Neuronal stem cell (in vitro differentiated cells): ENCODE measurements at regions not wholly inside any gene's neighbourhood (a gene's known extent, or its start where the extent isn't known, plus 50 kb on each side); places are given as distances from the start of the nearest gene placed in this dataset.

Source experiments
- DNase-seq: peaks from one replicate; pipeline ENCODE4 v3.0.0-alpha.2; 2013; ENCODE audit warnings: low spot score
- H2AFZ ChIP-seq: one replicate; pipeline ENCODE4 v1.6.1; 2013; ENCODE audit warnings: mild to moderate bottlenecking, low read length, inconsistent platforms
- H2AK5ac ChIP-seq: 2 replicates; pipeline ENCODE4 v1.6.1; 2013; ENCODE audit warnings: low read depth, mild to moderate bottlenecking, inconsistent platforms, low read length, moderate library complexity, mixed read lengths
- H2BK120ac ChIP-seq: 2 replicates; pipeline ENCODE4 v1.6.1; 2013; ENCODE audit warnings: low read depth, mild to moderate bottlenecking, inconsistent platforms, low read length, moderate library complexity, mixed read lengths
- H2BK12ac ChIP-seq: one replicate; pipeline ENCODE4 v1.6.1; 2013; ENCODE audit warnings: low read length, inconsistent platforms
- H2BK15ac ChIP-seq: 2 replicates; pipeline ENCODE4 v1.6.1; 2013; ENCODE audit warnings: mild to moderate bottlenecking, low read length, inconsistent platforms, mixed read lengths
- H2BK5ac ChIP-seq: one replicate; pipeline ENCODE4 v1.6.1; 2013; ENCODE audit warnings: inconsistent platforms, mild to moderate bottlenecking, low read length, moderate library complexity
- H3K14ac ChIP-seq: one replicate; pipeline ENCODE4 v1.6.1; 2013; ENCODE audit warnings: low read length, inconsistent platforms
- H3K18ac ChIP-seq: 2 replicates; pipeline ENCODE4 v1.6.1; 2013; ENCODE audit warnings: low read length, inconsistent platforms
- H3K23ac ChIP-seq: 2 replicates; pipeline ENCODE4 v1.6.1; 2013; ENCODE audit warnings: low read depth, mild to moderate bottlenecking, mixed read lengths, low read length, inconsistent platforms; ENCODE audit not compliant: poor library complexity
- H3K27ac ChIP-seq: replicated peaks from 3 replicates; pipeline ENCODE4 v1.5.1; 2013; ENCODE audit warnings: low read length, inconsistent platforms
- H3K27me3 ChIP-seq, 3 experiments: 2 replicates each; pipeline ENCODE4 v1.6.1; 2013; ENCODE audit warnings: low read length in 3 of 3, mild to moderate bottlenecking in 2 of 3, inconsistent platforms in 1 of 3, low read depth in 1 of 3, mixed read lengths in 1 of 3, moderate library complexity in 1 of 3; ENCODE audit not compliant: control insufficient read depth in 3 of 3, insufficient read depth in 3 of 3
- H3K36me3 ChIP-seq, 2 donors: replicated peaks in 1 of 2; 2 replicates each; pipeline ENCODE4 v1.6.1; 2013; ENCODE audit warnings: low read length in 2 of 2; ENCODE audit not compliant: control insufficient read depth in 2 of 2, insufficient read depth in 2 of 2
- H3K4ac ChIP-seq: 2 replicates; pipeline ENCODE4 v1.6.1; 2013; ENCODE audit warnings: inconsistent platforms, mild to moderate bottlenecking, low read length, moderate library complexity
- H3K4me1 ChIP-seq, 2 donors: 1 replicate in 1 of 2; 2 replicates in 1 of 2; pipeline ENCODE4 v1.6.1; 2013; ENCODE audit warnings: low read length in 2 of 2, low read depth in 1 of 2; ENCODE audit not compliant: control insufficient read depth in 2 of 2, insufficient read depth in 1 of 2
- H3K4me2 ChIP-seq: one replicate; pipeline ENCODE4 v1.6.1; 2013; ENCODE audit warnings: mild to moderate bottlenecking, low read length, inconsistent platforms; ENCODE audit not compliant: insufficient read depth, poor library complexity, severe bottlenecking
- H3K4me3 ChIP-seq, 2 donors: 2 replicates each; pipeline ENCODE4 v1.5.1; 2013; ENCODE audit warnings: low read length in 2 of 2, mild to moderate bottlenecking in 2 of 2, inconsistent platforms in 1 of 2, moderate library complexity in 1 of 2
- H3K79me1 ChIP-seq: one replicate; pipeline ENCODE4 v1.6.1; 2013; ENCODE audit warnings: low read depth, mild to moderate bottlenecking, inconsistent platforms, low read length, moderate library complexity
- H3K9ac ChIP-seq: one replicate; pipeline ENCODE4 v1.6.1; 2013; ENCODE audit warnings: mild to moderate bottlenecking, low read depth, low read length, inconsistent platforms; ENCODE audit not compliant: poor library complexity
- H3K9me3 ChIP-seq, 2 donors: replicated peaks in 1 of 2; 2 replicates each; pipeline versions ENCODE3 to v1.6.1; 2013; ENCODE audit warnings: low read length in 2 of 2, mild to moderate bottlenecking in 2 of 2, inconsistent platforms in 1 of 2, low read depth in 1 of 2, mixed read lengths in 1 of 2, moderate library complexity in 1 of 2; ENCODE audit not compliant: control insufficient read depth in 2 of 2, insufficient read depth in 1 of 2
- H4K8ac ChIP-seq: one replicate; pipeline ENCODE4 v1.6.1; 2013; ENCODE audit warnings: low read depth, mild to moderate bottlenecking, inconsistent platforms, low read length, moderate library complexity
- H4K91ac ChIP-seq: one replicate; pipeline ENCODE4 v1.6.1; 2013; ENCODE audit warnings: low read length, low read depth, mild to moderate bottlenecking, inconsistent platforms; ENCODE audit not compliant: poor library complexity
- WGBS, 2 donors: extraction: QIAGEN DNeasy Blood & Tissue Kit; methylation state at CpG; one replicate each; pipeline ENCODE4 v1.1.7; 2013; ENCODE audit warnings: missing lambda C conversion rate in 2 of 2, mixed read lengths in 1 of 2; ENCODE audit not compliant: insufficient read length in 2 of 2, insufficient replicate concordance in 1 of 2; ENCODE audit errors: extremely low coverage in 2 of 2; 5-methylcytosine and 5-hydroxymethylcytosine counted together

- H3K79me1 ChIP-seq: no peaks in the 10 kb centered on the region
- H3K9ac ChIP-seq: no peak overlapping the region
- H3K18ac ChIP-seq: no peak overlapping the region
- H2BK12ac ChIP-seq: no peak overlapping the region
- no peak overlapping the region for H3K4ac ChIP-seq
- H2BK5ac ChIP-seq: no peak overlapping the region
- H3K27me3 ChIP-seq: no peaks in the 10 kb centered on the region
- H2AK5ac ChIP-seq: no peak overlapping the region
- no peak overlapping the region for H4K91ac ChIP-seq
- H3K4me1 ChIP-seq: no peaks in the 10 kb centered on the region
- no peak overlapping the region for H3K23ac ChIP-seq
- WGBS, 2 donors: no CpG with 5 or more reads among the region's 5 CpGs
- no peaks in the 10 kb centered on the region for H3K9me3 ChIP-seq
- H2AFZ ChIP-seq: no peak overlapping the region
- H3K36me3 ChIP-seq: no peaks in the 10 kb centered on the region
- H3K27ac ChIP-seq: no peak overlapping the region
- no peak overlapping the region for H3K4me3 ChIP-seq
- no peak overlapping the region for H2BK15ac ChIP-seq
- DNase-seq: no peak
- no peak overlapping the region for H3K4me2 ChIP-seq
- H3K14ac ChIP-seq: no peak overlapping the region
- H4K8ac ChIP-seq: no peak overlapping the region
- H2BK120ac ChIP-seq: no peak overlapping the region
Observed at GRCh38 chr21:27189870-27190269, 223.0 kb upstream of the ADAMTS5 start.

GRCh38 chr21:27173053-27173452 is 206.2 kb upstream of the ADAMTS5 start:
- Histone ChIP-seq H4K91ac (no peak overlapping the region), H3K27ac (no peak overlapping the region), H3K14ac (no peak overlapping the region), H2BK5ac (no peak overlapping the region), H3K36me3 (no peaks in the 10 kb centered on the region), H2AFZ (no peak overlapping the region), H3K23ac (no peak overlapping the region), H2BK12ac (no peak overlapping the region), H3K4me3 (no peak overlapping the region), H3K79me1 (no peaks in the 10 kb centered on the region), H2BK120ac (no peak overlapping the region), H3K27me3 (no peaks in the 10 kb centered on the region), H2AK5ac (no peak overlapping the region), H3K9ac (no peak overlapping the region), H3K4me1 (no peaks in the 10 kb centered on the region), H3K9me3 (no peaks in the 10 kb centered on the region), H4K8ac (no peak overlapping the region), H2BK15ac (no peak overlapping the region), H3K18ac (no peak overlapping the region), H3K4ac (no peak overlapping the region), H3K4me2 (no peak overlapping the region)
- DNase-seq: no peak

GRCh38 chr21:27171707-27172106 is 204.8 kb upstream of the ADAMTS5 start:
- Histone ChIP-seq H4K91ac (no peak overlapping the region), H2AFZ (no peak overlapping the region), H2BK15ac (no peak overlapping the region), H3K9ac (no peak overlapping the region), H3K36me3 (no peaks in the 10 kb centered on the region), H3K9me3 (no peaks in the 10 kb centered on the region), H3K27me3 (no peaks in the 10 kb centered on the region), H2BK12ac (no peak overlapping the region), H3K18ac (no peak overlapping the region), H3K27ac (no peak overlapping the region), H3K4me2 (no peak overlapping the region), H3K23ac (no peak overlapping the region), H2BK120ac (no peak overlapping the region), H3K4me3 (no peak overlapping the region), H4K8ac (no peak overlapping the region), H2AK5ac (no peak overlapping the region), H3K14ac (no peak overlapping the region), H3K4ac (no peak overlapping the region), H2BK5ac (no peak overlapping the region), H3K79me1 (no peaks in the 10 kb centered on the region), H3K4me1 (no peaks in the 10 kb centered on the region)
- no CpG with 5 or more reads among the region's 1 CpG for WGBS, 2 donors
- no peak for DNase-seq

- DNase-seq: no peak
- WGBS, 2 donors: no CpG with 5 or more reads among the region's 2 CpGs
Observed at GRCh38 chr21:27168084-27168483, 201.2 kb upstream of the ADAMTS5 start.

More at GRCh38 chr21:27168084-27168483, 201.2 kb upstream of the ADAMTS5 start:
- no peak overlapping the region for H2BK5ac ChIP-seq
- H4K8ac ChIP-seq: no peak overlapping the region
- no peaks in the 10 kb centered on the region for H3K36me3 ChIP-seq
- H3K4ac ChIP-seq: no peak overlapping the region
- H2BK12ac ChIP-seq: no peak overlapping the region
- H2AK5ac ChIP-seq: no peak overlapping the region
- no peak overlapping the region for H4K91ac ChIP-seq
- no peaks in the 10 kb centered on the region for H3K79me1 ChIP-seq
- no peaks in the 10 kb centered on the region for H3K27me3 ChIP-seq
- no peak overlapping the region for H2AFZ ChIP-seq
- no peaks in the 10 kb centered on the region for H3K4me1 ChIP-seq
- no peak overlapping the region for H3K14ac ChIP-seq
- H3K23ac ChIP-seq: no peak overlapping the region
- H3K18ac ChIP-seq: no peak overlapping the region
- H3K9me3 ChIP-seq: no peaks in the 10 kb centered on the region
- H3K4me3 ChIP-seq: no peak overlapping the region
- no peak overlapping the region for H2BK120ac ChIP-seq
- H2BK15ac ChIP-seq: no peak overlapping the region
- H3K9ac ChIP-seq: no peak overlapping the region
- no peak overlapping the region for H3K27ac ChIP-seq
- H3K4me2 ChIP-seq: no peak overlapping the region
